Gastrocnemius medialis (tissue), 4 donors: ENCODE measurements at regions not wholly inside any gene's neighbourhood (a gene's known extent, or its start where the extent isn't known, plus 50 kb on each side); places are given as distances from the start of the nearest gene placed in this dataset.
"Not testable (repeated sequence)": the region's sequence is repeated elsewhere in the genome, so short reads cannot be mapped to it uniquely, and the experiment has no call there.

Experiments used
- ATAC-seq, 2 donors: fragments of 150-250 bp; one replicate each; pipeline ENCODE4 v1.9.1; 2016
- DNase-seq, 2 donors: peaks; one replicate each; pipeline ENCODE4 v3.0.0-alpha.2; 2019
- H3K27ac ChIP-seq, 4 donors: fragments of 200-600 bp; sonication (generic); 1 replicate in 1 of 4; 2 replicates in 3 of 4; pipeline ENCODE4 v1.5.1; 2016 to 2018; ENCODE audit warnings: mild to moderate bottlenecking in 2 of 4, moderate library complexity in 1 of 4
- H3K27me3 ChIP-seq, 3 donors: fragments of 200-600 bp; sonication (generic) in 2 of 3; 1 replicate in 1 of 3; 2 replicates in 2 of 3; pipeline versions ENCODE4 v1.5.1 to v1.6.0; 2016 to 2019; ENCODE audit warnings: mild to moderate bottlenecking in 1 of 3, moderate library complexity in 1 of 3
- H3K36me3 ChIP-seq, 2 donors: fragments of 200-600 bp; sonication (generic) in 1 of 2; one replicate each; pipeline ENCODE4 v1.5.1; 2017 to 2018
- H3K4me1 ChIP-seq, 2 donors: fragments of 200-600 bp; sonication (generic) in 1 of 2; one replicate each; pipeline ENCODE4 v1.5.1; 2016 to 2017; ENCODE audit warnings: mild to moderate bottlenecking in 2 of 2
- H3K4me3 ChIP-seq, 4 donors: fragments of 200-600 bp; sonication (generic) in 3 of 4; 1 replicate in 1 of 4; 2 replicates in 3 of 4; pipeline ENCODE4 v1.5.1; 2016 to 2019; ENCODE audit warnings: mild to moderate bottlenecking in 2 of 4
- H3K9me3 ChIP-seq, 3 donors: fragments of 200-600 bp; sonication (generic) in 2 of 3; 1 replicate in 1 of 3; 2 replicates in 2 of 3; pipeline ENCODE4 v1.5.1; 2016 to 2019
- CTCF ChIP-seq, 5 experiments: fragments of 450-650 bp in 3 of 5; fragments of 200-600 bp in 2 of 5; sonication (generic) in 2 of 5; IDR thresholded peaks in 4 of 5; conservative IDR thresholded peaks in 1 of 5; 1 replicate in 4 of 5; 2 replicates in 1 of 5; pipeline ENCODE4 v1.5.1; 2016 to 2019; ENCODE audit warnings: antibody characterized with exemption in 5 of 5, mild to moderate bottlenecking in 3 of 5, moderate library complexity in 3 of 5
- POLR2A ChIP-seq, 2 donors: fragments of 450-650 bp; IDR thresholded peaks; one replicate each; pipeline ENCODE4 v1.6.1; 2017; ENCODE audit warnings: antibody characterized with exemption in 2 of 2, mild to moderate bottlenecking in 2 of 2, moderate library complexity in 2 of 2
- in situ Hi-C, 4 donors: fragments of 200-750 bp; cut with MboI; loops; one replicate each; pipeline versions ENCODE4 v1.15.0 to v1.8.0; 2017; ENCODE audit warnings: low sequenced_read_pairs in 4 of 4
- intact Hi-C: fragments of 100-400 bp; cut with DNase I; formaldehyde crosslinking; loops from one replicate; pipeline ENCODE4 v1.15.1; 2023; ENCODE audit warnings: low total_unique reads

- in situ Hi-C loops: no loop called here
- Histone ChIP-seq H3K27ac (no peak overlapping the region), H3K4me1 (no peaks in the 10 kb centered on the region), H3K4me3 (no peak overlapping the region), H3K27me3 (no peaks in the 10 kb centered on the region), H3K9me3 (no peaks in the 10 kb centered on the region), H3K36me3 (no peaks in the 10 kb centered on the region)
- ATAC-seq (no peak), DNase-seq (no peak)
- intact Hi-C loops: no loop called here
- TF ChIP-seq POLR2A (IDR thresholded peaks at IDR 0.05) (no peak), CTCF (IDR thresholded peaks at IDR 0.05 in 4 of 5, conservative IDR thresholded peaks at IDR 0.05 in 1 of 5) (no peak)
Measured at GRCh38 chr3:191020730-191021396, 158.4 kb upstream of the GMNC start.

GRCh38 chr3:191019855-191020254, 157.4 kb upstream of the GMNC start:
- no peak for TF ChIP-seq POLR2A (IDR thresholded peaks at IDR 0.05)
- in situ Hi-C loops: no loop called here
- ATAC-seq (no peak), DNase-seq (no peak)
- H3K27ac ChIP-seq: no peak overlapping the region
- no peak overlapping the region for H3K4me3 ChIP-seq
- no peaks in the 10 kb centered on the region for H3K4me1 ChIP-seq
- H3K36me3 ChIP-seq: no peaks in the 10 kb centered on the region
- H3K27me3 ChIP-seq: no peaks in the 10 kb centered on the region
- no peaks in the 10 kb centered on the region for H3K9me3 ChIP-seq
- intact Hi-C loops: no loop called here

- intact Hi-C loops, H3K27ac ChIP-seq, H3K4me3 ChIP-seq, H3K9me3 ChIP-seq, H3K4me1 ChIP-seq, H3K27me3 ChIP-seq, DNase-seq, ATAC-seq, H3K36me3 ChIP-seq, in situ Hi-C loops: not testable (repeated sequence)
Measured at GRCh38 chr3:191015960-191016359, 153.5 kb upstream of the GMNC start.

- ATAC-seq (no peak), DNase-seq (no peak)
- Histone ChIP-seq H3K27me3 (no peaks in the 10 kb centered on the region), H3K9me3 (no peaks in the 10 kb centered on the region), H3K36me3 (no peaks in the 10 kb centered on the region), H3K27ac (no peak overlapping the region), H3K4me1 (no peaks in the 10 kb centered on the region), H3K4me3 (no peak overlapping the region)
- intact Hi-C loops: no loop called here
- in situ Hi-C loops: no loop called here
- TF ChIP-seq POLR2A (IDR thresholded peaks at IDR 0.05): no peak
- TF ChIP-seq CTCF (IDR thresholded peaks at IDR 0.05 in 4 of 5, conservative IDR thresholded peaks at IDR 0.05 in 1 of 5): no peak
Measured at GRCh38 chr3:191008074-191008473, 145.6 kb upstream of the GMNC start.

- DNase-seq (no peak), ATAC-seq (no peak)
- intact Hi-C loops: no loop called here
- no peaks in the 10 kb centered on the region for H3K36me3 ChIP-seq
- no peaks in the 10 kb centered on the region for H3K4me1 ChIP-seq
- no peak overlapping the region for H3K27ac ChIP-seq
- TF ChIP-seq POLR2A (IDR thresholded peaks at IDR 0.05): no peak
- TF ChIP-seq CTCF (IDR thresholded peaks at IDR 0.05 in 4 of 5, conservative IDR thresholded peaks at IDR 0.05 in 1 of 5): no peak
- H3K9me3 ChIP-seq: no peaks in the 10 kb centered on the region
- no peaks in the 10 kb centered on the region for H3K27me3 ChIP-seq
- in situ Hi-C loops: no loop called here
- H3K4me3 ChIP-seq: no peak overlapping the region
Measured at GRCh38 chr3:191005790-191006189, 143.3 kb upstream of the GMNC start.

GRCh38 chr3:191003742-191004141, 141.2 kb upstream of the GMNC start:
- intact Hi-C loops (no loop called here), in situ Hi-C loops (no loop called here)
- DNase-seq: no peak
- H3K4me3 ChIP-seq: no peak overlapping the region
- H3K27me3 ChIP-seq: no peaks in the 10 kb centered on the region
- TF ChIP-seq CTCF (IDR thresholded peaks at IDR 0.05 in 4 of 5, conservative IDR thresholded peaks at IDR 0.05 in 1 of 5) (no peak), POLR2A (IDR thresholded peaks at IDR 0.05) (no peak)
- H3K27ac ChIP-seq: no peak overlapping the region
- H3K36me3 ChIP-seq: no peaks in the 10 kb centered on the region
- no peaks in the 10 kb centered on the region for H3K4me1 ChIP-seq
- ATAC-seq: no peak
- no peaks in the 10 kb centered on the region for H3K9me3 ChIP-seq
